Panc1 (cell line): ENCODE measurements at regions not wholly inside any gene's neighbourhood (a gene's known extent, or its start where the extent isn't known, plus 50 kb on each side); places are given as distances from the start of the nearest gene placed in this dataset.

ENCODE experiments used
- ATAC-seq: fragments of 200-7000 bp; cut with Tn5 transposase; 2 replicates; pipeline ENCODE4 v1.9.1; 2020; ENCODE audit warnings: mild to moderate bottlenecking, moderate library complexity
- BruUV-seq: library from RNA; stranded (reverse); fragments of 400-500 nt; replicated peaks from 2 replicates; lab custom pipeline; 2021; lab: Mats Ljungman, UMichigan
- CTCF ChIA-PET: fragments of 300-600 bp; sonication (Branson Sonifier 250); formaldehyde crosslinking; loops from one replicate; lab custom pipeline; 2022; ENCODE audit warnings: antibody characterized with exemption; lab: Charles Lee
- POLR2A ChIA-PET: fragments of 300-600 bp; sonication (Branson Sonifier 250); formaldehyde crosslinking; loops from one replicate; lab custom pipeline; 2022; ENCODE audit warnings: antibody characterized with exemption; lab: Charles Lee
- DNase-seq: peaks from one replicate; pipeline ENCODE4 v3.0.0-alpha.2; 2010; ENCODE audit warnings: low read depth, low spot score
- H3K27ac ChIP-seq: 2 replicates; pipeline ENCODE4 v1.5.1; 2011; ENCODE audit warnings: mild to moderate bottlenecking, low read length, inconsistent platforms
- H3K27me3 ChIP-seq: fragments of 200-500 bp; sonication (Bioruptor generic); 2 replicates; pipeline ENCODE4 v1.6.0; 2014; ENCODE audit warnings: low read length, inconsistent platforms; ENCODE audit not compliant: control insufficient read depth, insufficient read depth
- H3K36me3 ChIP-seq: fragments of 200-500 bp; sonication (Bioruptor generic); 2 replicates; pipeline ENCODE4 v1.5.1; 2014; ENCODE audit warnings: inconsistent platforms, mild to moderate bottlenecking, low read length, moderate library complexity; ENCODE audit not compliant: control insufficient read depth, insufficient read depth
- H3K4me1 ChIP-seq: 2 replicates; pipeline ENCODE4 v1.5.1; 2011; ENCODE audit warnings: inconsistent platforms, mild to moderate bottlenecking, low read length, moderate library complexity; ENCODE audit not compliant: control insufficient read depth, insufficient read depth
- H3K4me3 ChIP-seq, 2 experiments: 2 replicates each; pipeline ENCODE4 v1.5.1; 2011 to 2012; ENCODE audit warnings: low read depth in 2 of 2, low read length in 2 of 2, mild to moderate bottlenecking in 2 of 2, inconsistent platforms in 1 of 2, moderate library complexity in 1 of 2
- H3K9me3 ChIP-seq: fragments of 200-500 bp; sonication (Bioruptor generic); 2 replicates; pipeline ENCODE4 v1.5.1; 2014; ENCODE audit warnings: low read depth, mild to moderate bottlenecking, inconsistent platforms, low read length, moderate library complexity; ENCODE audit not compliant: control insufficient read depth, insufficient read depth
- CTCF ChIP-seq: fragments of 450-650 bp; IDR thresholded peaks from 2 replicates; pipeline ENCODE4 v1.5.1; 2017; ENCODE audit warnings: mild to moderate bottlenecking
- POLR2AphosphoS5 ChIP-seq: IDR thresholded peaks from 2 replicates; pipeline ENCODE4 v1.6.1; 2012; ENCODE audit warnings: mild to moderate bottlenecking, low read depth, low read length, moderate library complexity
- REST ChIP-seq, 2 experiments: IDR thresholded peaks; 2 replicates each; pipeline ENCODE4 v1.6.1; 2011 to 2012; ENCODE audit warnings: low read depth in 2 of 2, control low read depth in 1 of 2, low read length in 1 of 2, mild to moderate bottlenecking in 1 of 2, moderate library complexity in 1 of 2; ENCODE audit not compliant: insufficient read depth in 1 of 2
- SIN3A ChIP-seq: IDR thresholded peaks from 2 replicates; pipeline ENCODE4 v1.6.1; 2012; ENCODE audit warnings: low read depth, mild to moderate bottlenecking, low read length, moderate library complexity, borderline replicate concordance; ENCODE audit not compliant: insufficient read depth
- TCF7L2 ChIP-seq: IDR thresholded peaks from 2 replicates; pipeline ENCODE4 v1.6.1; 2011; ENCODE audit warnings: mild to moderate bottlenecking, low read depth, low read length, inconsistent platforms
- in situ Hi-C: cut with HindIII; loops from 2 replicates; pipeline ENCODE4 v1.10.0; 2016; ENCODE audit warnings: low sequenced_read_pairs, low pct_unique_long_range_greater_than_20kb
- intact Hi-C: fragments of 100-400 bp; cut with micrococcal nuclease; formaldehyde crosslinking; loops from one replicate; pipeline ENCODE4 v1.10.0; 2022; ENCODE audit not compliant: unreplicated experiment

DNA sequence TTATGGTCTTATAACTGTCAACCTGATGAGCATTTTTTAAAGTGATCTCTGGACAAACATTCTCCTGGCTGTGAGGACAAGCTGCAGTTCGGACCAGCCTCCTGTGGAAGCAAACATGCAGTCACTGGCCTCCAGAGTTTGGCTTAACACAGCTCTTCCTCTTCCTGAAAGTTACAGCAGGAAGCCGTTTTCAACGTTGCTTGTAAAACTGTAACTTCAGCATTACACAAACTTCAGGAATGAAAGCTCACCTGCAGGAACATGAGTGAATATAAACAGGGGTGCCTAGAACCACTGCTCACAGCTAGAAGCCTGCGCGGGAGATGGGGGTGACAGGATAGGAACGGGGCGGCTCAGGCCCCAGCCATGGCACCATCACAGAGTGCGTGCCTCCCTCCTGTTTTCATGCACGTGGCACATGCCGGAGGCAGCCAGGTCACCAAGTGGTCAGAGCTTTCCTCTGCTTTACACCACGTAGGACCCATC is 292.9 kb upstream of the PITRM1 start:
- peak overlapping the region; percentile 83 for H3K27ac ChIP-seq
- CTCF ChIA-PET = no interaction called here
- POLR2A ChIA-PET = no interaction called here
- in situ Hi-C loops = no loop called here
- no peaks in the 10 kb centered on the region for H3K36me3 ChIP-seq
- intact Hi-C loops = loop anchor here (5.0 kb wide), 1 partner anchor 297 kb away; no protein-coding TSS in a partner anchor
- DNase-seq (no peak), ATAC-seq (no peak)
- H3K27me3 ChIP-seq = no peaks in the 10 kb centered on the region
- peaks cover 36% of the 10 kb centered on the region for H3K4me1 ChIP-seq
- TF ChIP-seq SIN3A (no peak), CTCF (no peak), REST (IDR thresholded peaks at IDR 0.05; ENCODE audit: insufficient read depth in 1 of 2, low read depth in 2 of 2, low read length in 1 of 2) (no peak), POLR2AphosphoS5 (no peak), TCF7L2 (no peak)
- no peak overlapping the region for H3K4me3 ChIP-seq
- no TSS peak for BruUV-seq
- H3K9me3 ChIP-seq = no peaks in the 10 kb centered on the region

DNA sequence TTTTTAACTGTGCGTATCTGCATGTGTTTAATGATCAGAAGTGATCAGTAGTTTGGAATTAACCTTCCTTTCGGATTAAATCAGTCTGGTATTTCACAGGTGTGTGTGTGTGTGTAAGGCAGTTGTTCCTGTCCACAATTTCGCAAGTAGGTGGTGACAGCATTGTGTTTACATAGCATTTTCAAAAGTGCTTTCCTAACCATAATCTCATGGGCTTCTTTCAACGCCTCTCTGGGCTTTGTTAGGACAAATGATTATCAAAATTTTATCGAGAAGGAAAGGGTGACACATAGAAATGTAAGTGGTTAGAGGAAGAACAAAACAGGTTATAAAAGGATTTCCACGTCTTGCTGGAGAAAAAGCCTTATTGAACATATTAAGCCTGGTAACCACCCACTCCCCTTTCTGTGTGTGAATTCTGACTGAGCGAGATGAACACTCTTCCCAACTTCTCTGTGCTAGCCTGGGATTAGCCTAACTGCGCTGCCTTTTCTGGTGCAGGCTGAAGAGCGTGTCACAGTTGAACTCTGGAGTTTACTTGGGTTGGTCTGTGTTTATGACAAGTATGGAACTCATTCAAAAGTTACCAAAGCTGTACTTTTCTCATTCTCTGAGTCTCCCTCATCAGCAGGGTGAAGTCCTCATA is 292.3 kb upstream of the PITRM1 start:
- Histone ChIP-seq H3K27ac (peak overlapping the region; percentile 83), H3K27me3 (no peaks in the 10 kb centered on the region), H3K4me1 (peaks cover 34% of the 10 kb centered on the region), H3K36me3 (no peaks in the 10 kb centered on the region), H3K9me3 (no peaks in the 10 kb centered on the region), H3K4me3 (no peak overlapping the region)
- in situ Hi-C loops = no loop called here
- no peak for DNase-seq
- ATAC-seq = no peak
- no peak for TF ChIP-seq REST (IDR thresholded peaks at IDR 0.05; ENCODE audit: insufficient read depth in 1 of 2, low read depth in 2 of 2, low read length in 1 of 2)
- TF ChIP-seq POLR2AphosphoS5 = no peak
- TF ChIP-seq CTCF = no peak
- TF ChIP-seq TCF7L2 = no peak
- TF ChIP-seq SIN3A = no peak
- ChIA-PET POLR2A (no interaction called here), CTCF (no interaction called here)
- no TSS peak for BruUV-seq
- intact Hi-C loops = loop anchor here (5.0 kb wide), 1 partner anchor 297 kb away; no protein-coding TSS in a partner anchor
